GM12864 (cell line): ENCODE measurements at regions not wholly inside any gene's neighbourhood (a gene's known extent, or its start where the extent isn't known, plus 50 kb on each side); places are given as distances from the start of the nearest gene placed in this dataset.

Source experiments
- DNase-seq: peaks from one replicate; pipeline ENCODE4 v3.0.0-alpha.2; 2011; ENCODE audit warnings: low read depth
- H3K4me3 ChIP-seq: 2 replicates; pipeline ENCODE4 v1.5.1; 2011; ENCODE audit warnings: mild to moderate bottlenecking, low read depth, low read length, control low read depth
- CTCF ChIP-seq: IDR thresholded peaks from 2 replicates; pipeline ENCODE4 v1.5.1; 2011; ENCODE audit warnings: low read depth, mild to moderate bottlenecking, moderate library complexity, low read length, control low read depth, inconsistent platforms; ENCODE audit errors: missing control alignments

- no peak overlapping the region for H3K4me3 ChIP-seq
- no peak for DNase-seq
- TF ChIP-seq CTCF: no peak
Observed at GRCh38 chr9:2332663-2333062, 288.9 kb upstream of the VLDLR start.

- TF ChIP-seq CTCF: no peak
- no peak overlapping the region for H3K4me3 ChIP-seq
- DNase-seq: no peak
Observed at GRCh38 chr9:2335260-2335659, 286.3 kb upstream of the VLDLR start.

- no peak overlapping the region for H3K4me3 ChIP-seq
- peak; percentile 47 for TF ChIP-seq CTCF
- no peak for DNase-seq
Observed at GRCh38 chr9:2336055-2336454, 285.5 kb upstream of the VLDLR start.

GRCh38 chr9:2337131-2337530 is 284.5 kb upstream of the VLDLR start:
- no peak overlapping the region for H3K4me3 ChIP-seq
- no peak for TF ChIP-seq CTCF
- no peak for DNase-seq

- no peak overlapping the region for H3K4me3 ChIP-seq
- no peak for TF ChIP-seq CTCF
- DNase-seq: no peak
Observed at GRCh38 chr9:2337627-2338026, 284.0 kb upstream of the VLDLR start.

- H3K4me3 ChIP-seq: no peak overlapping the region
- DNase-seq: no peak
- TF ChIP-seq CTCF: no peak
Observed at GRCh38 chr9:2338777-2339365, 282.7 kb upstream of the VLDLR start.

- no peak for DNase-seq
- TF ChIP-seq CTCF: no peak
Observed at GRCh38 chr9:2339416-2339815, 282.2 kb upstream of the VLDLR start.

More at GRCh38 chr9:2339416-2339815, 282.2 kb upstream of the VLDLR start:
- H3K4me3 ChIP-seq: no peak overlapping the region
